H54 (cell line): ENCODE measurements at regions not wholly inside any gene's neighbourhood (a gene's known extent, or its start where the extent isn't known, plus 50 kb on each side); places are given as distances from the start of the nearest gene placed in this dataset.

ENCODE experiments used
- DNase-seq: peaks from one replicate; pipeline ENCODE4 v3.0.0; 2011; ENCODE audit warnings: low spot score, mixed read lengths; ENCODE audit not compliant: insufficient read length
- FAIRE-seq: peaks from 3 replicates; lab custom pipeline; 2011; peaks lifted over from hg19 to GRCh38; lab: Jason Lieb, UNC
- POLR2A ChIP-seq: IDR thresholded peaks from 2 replicates; pipeline ENCODE4 v1.6.1; 2011; ENCODE audit warnings: low read depth, mild to moderate bottlenecking, low read length

- no peak for FAIRE-seq
- no peak for TF ChIP-seq POLR2A
- DNase-seq = no peak
Measured at GRCh38 chr1:234921266-234922062, 207.2 kb downstream of the TOMM20 start.

GRCh38 chr1:234920843-234921140 is 207.8 kb downstream of the TOMM20 start:
- no peak for TF ChIP-seq POLR2A
- no peak for DNase-seq
- FAIRE-seq = no peak

GRCh38 chr1:234920136-234920842 is 208.3 kb downstream of the TOMM20 start:
- no peak for DNase-seq
- no peak for TF ChIP-seq POLR2A
- no peak for FAIRE-seq

GRCh38 chr1:234918961-234919761 is 209.5 kb downstream of the TOMM20 start:
- no peak for TF ChIP-seq POLR2A
- FAIRE-seq (no peak), DNase-seq (no peak)

- FAIRE-seq = no peak
- no peak for TF ChIP-seq POLR2A
- no peak for DNase-seq
Measured at GRCh38 chr1:234918181-234918841, 210.3 kb downstream of the TOMM20 start.

GRCh38 chr1:234917495-234918180 is 211.0 kb downstream of the TOMM20 start:
- TF ChIP-seq POLR2A = no peak
- DNase-seq = no peak
- FAIRE-seq = no peak

GRCh38 chr1:234916840-234917239 is 211.8 kb downstream of the TOMM20 start:
- no peak for TF ChIP-seq POLR2A
- DNase-seq (no peak), FAIRE-seq (no peak)

GRCh38 chr1:234915924-234916675 is 212.5 kb downstream of the TOMM20 start:
- DNase-seq (no peak), FAIRE-seq (no peak)
- no peak for TF ChIP-seq POLR2A

GRCh38 chr1:234914606-234915290 is 213.9 kb downstream of the TOMM20 start:
- FAIRE-seq (no peak), DNase-seq (no peak)
- TF ChIP-seq POLR2A = no peak

GRCh38 chr1:234913771-234914170 is 214.9 kb downstream of the TOMM20 start:
- DNase-seq (no peak), FAIRE-seq (no peak)
- no peak for TF ChIP-seq POLR2A

GRCh38 chr1:234913278-234913649 is 215.4 kb downstream of the TOMM20 start:
- no peak for TF ChIP-seq POLR2A
- FAIRE-seq = no peak

More at GRCh38 chr1:234913278-234913649, 215.4 kb downstream of the TOMM20 start:
- no peak for DNase-seq
